HUES6 (cell line): ENCODE measurements at regions not wholly inside any gene's neighbourhood (a gene's known extent, or its start where the extent isn't known, plus 50 kb on each side); places are given as distances from the start of the nearest gene placed in this dataset.

Experiments used
- H3K27ac ChIP-seq: 2 replicates; pipeline ENCODE4 v1.7.0; 2013; ENCODE audit warnings: low read depth, mild to moderate bottlenecking, low read length, inconsistent platforms
- H3K27me3 ChIP-seq: 2 replicates; pipeline ENCODE4 v1.6.1; 2013; ENCODE audit warnings: low read length; ENCODE audit not compliant: control insufficient read depth, insufficient read depth
- H3K36me3 ChIP-seq: 2 replicates; pipeline ENCODE4 v1.6.1; 2013; ENCODE audit warnings: low read length; ENCODE audit not compliant: control insufficient read depth, insufficient read depth
- H3K4me1 ChIP-seq: 2 replicates; pipeline ENCODE4 v1.6.1; 2013; ENCODE audit warnings: low read length; ENCODE audit not compliant: control insufficient read depth, insufficient read depth
- H3K4me3 ChIP-seq: 2 replicates; pipeline ENCODE4 v1.5.1; 2013; ENCODE audit warnings: low read depth, low read length
- H3K9ac ChIP-seq: one replicate; pipeline ENCODE4 v1.6.1; 2013; ENCODE audit warnings: mild to moderate bottlenecking, low read length
- H3K9me3 ChIP-seq: 2 replicates; pipeline ENCODE4 v1.6.1; 2013; ENCODE audit warnings: low read depth, low read length; ENCODE audit not compliant: control insufficient read depth, insufficient read depth

GRCh38 chr16:66120656-66121055, 245.8 kb upstream of the CDH5 start:
- H3K27me3 ChIP-seq, result no peaks in the 10 kb centered on the region
- H3K9me3 ChIP-seq, result no peaks in the 10 kb centered on the region
- H3K36me3 ChIP-seq, result no peaks in the 10 kb centered on the region
- H3K27ac ChIP-seq, result no peak overlapping the region
- H3K9ac ChIP-seq, result no peak overlapping the region
- no peaks in the 10 kb centered on the region for H3K4me1 ChIP-seq
- H3K4me3 ChIP-seq, result no peak overlapping the region

GRCh38 chr16:66116163-66117002, 250.1 kb upstream of the CDH5 start:
- Histone ChIP-seq H3K27me3 (no peaks in the 10 kb centered on the region), H3K36me3 (no peaks in the 10 kb centered on the region), H3K4me1 (no peaks in the 10 kb centered on the region), H3K4me3 (no peak overlapping the region), H3K9me3 (no peaks in the 10 kb centered on the region), H3K27ac (no peak overlapping the region), H3K9ac (no peak overlapping the region)

GRCh38 chr16:66115373-66115772, 251.1 kb upstream of the CDH5 start:
- Histone ChIP-seq H3K36me3 (no peaks in the 10 kb centered on the region), H3K9ac (no peak overlapping the region)

GRCh38 chr16:66113223-66113622, 253.3 kb upstream of the CDH5 start:
- Histone ChIP-seq H3K4me3 (no peak overlapping the region), H3K9me3 (no peaks in the 10 kb centered on the region), H3K9ac (no peak overlapping the region), H3K27me3 (no peaks in the 10 kb centered on the region), H3K4me1 (no peaks in the 10 kb centered on the region), H3K27ac (no peak overlapping the region), H3K36me3 (no peaks in the 10 kb centered on the region)

More at GRCh38 chr16:66115373-66115772, 251.1 kb upstream of the CDH5 start:
- Histone ChIP-seq H3K4me1 (no peaks in the 10 kb centered on the region), H3K27me3 (no peaks in the 10 kb centered on the region), H3K27ac (no peak overlapping the region), H3K4me3 (no peak overlapping the region), H3K9me3 (no peaks in the 10 kb centered on the region)

GRCh38 chr16:66109677-66110076, 256.8 kb upstream of the CDH5 start:
- H3K9me3 ChIP-seq, result no peaks in the 10 kb centered on the region
- H3K4me3 ChIP-seq, result no peak overlapping the region
- H3K27me3 ChIP-seq, result no peaks in the 10 kb centered on the region
- no peaks in the 10 kb centered on the region for H3K4me1 ChIP-seq
- H3K9ac ChIP-seq, result no peak overlapping the region
- H3K36me3 ChIP-seq, result no peaks in the 10 kb centered on the region
- H3K27ac ChIP-seq, result no peak overlapping the region

GRCh38 chr16:66107661-66108060, 258.8 kb upstream of the CDH5 start:
- Histone ChIP-seq H3K27ac (no peak overlapping the region), H3K27me3 (no peaks in the 10 kb centered on the region), H3K36me3 (no peaks in the 10 kb centered on the region), H3K9me3 (no peaks in the 10 kb centered on the region), H3K9ac (no peak overlapping the region), H3K4me1 (no peaks in the 10 kb centered on the region), H3K4me3 (no peak overlapping the region)

- no peaks in the 10 kb centered on the region for H3K27me3 ChIP-seq
- no peaks in the 10 kb centered on the region for H3K4me1 ChIP-seq
- no peaks in the 10 kb centered on the region for H3K36me3 ChIP-seq
- H3K9ac ChIP-seq, result no peak overlapping the region
- no peaks in the 10 kb centered on the region for H3K9me3 ChIP-seq
- H3K4me3 ChIP-seq, result no peak overlapping the region
- H3K27ac ChIP-seq, result no peak overlapping the region
Measured at GRCh38 chr16:66103211-66103610, 263.3 kb upstream of the CDH5 start.

GRCh38 chr16:66099306-66099705, 267.2 kb upstream of the CDH5 start:
- no peaks in the 10 kb centered on the region for H3K4me1 ChIP-seq
- H3K27me3 ChIP-seq, result no peaks in the 10 kb centered on the region
- H3K27ac ChIP-seq, result no peak overlapping the region
- no peak overlapping the region for H3K9ac ChIP-seq
- H3K4me3 ChIP-seq, result no peak overlapping the region
- no peaks in the 10 kb centered on the region for H3K9me3 ChIP-seq
- H3K36me3 ChIP-seq, result no peaks in the 10 kb centered on the region

- Histone ChIP-seq H3K4me1 (no peaks in the 10 kb centered on the region), H3K9me3 (no peaks in the 10 kb centered on the region), H3K4me3 (no peak overlapping the region), H3K27ac (no peak overlapping the region), H3K9ac (no peak overlapping the region), H3K36me3 (no peaks in the 10 kb centered on the region), H3K27me3 (no peaks in the 10 kb centered on the region)
Measured at GRCh38 chr16:66097751-66098150, 268.7 kb upstream of the CDH5 start.

GRCh38 chr16:66095676-66096075, 270.8 kb upstream of the CDH5 start:
- H3K36me3 ChIP-seq, result no peaks in the 10 kb centered on the region
- no peak overlapping the region for H3K27ac ChIP-seq
- H3K9me3 ChIP-seq, result no peaks in the 10 kb centered on the region
- no peak overlapping the region for H3K9ac ChIP-seq
- H3K27me3 ChIP-seq, result no peaks in the 10 kb centered on the region
- H3K4me1 ChIP-seq, result no peaks in the 10 kb centered on the region
- H3K4me3 ChIP-seq, result no peak overlapping the region

GRCh38 chr16:66093191-66093590, 273.3 kb upstream of the CDH5 start:
- Histone ChIP-seq H3K27ac (no peak overlapping the region), H3K36me3 (no peaks in the 10 kb centered on the region), H3K9me3 (no peaks in the 10 kb centered on the region), H3K27me3 (no peaks in the 10 kb centered on the region), H3K4me1 (no peaks in the 10 kb centered on the region), H3K4me3 (no peak overlapping the region), H3K9ac (no peak overlapping the region)
